ENCODE measurements at regions not wholly inside any gene's neighbourhood (a gene's known extent, or its start where the extent isn't known, plus 50 kb on each side); places are given as distances from the start of the nearest gene placed in this dataset.
"Not testable (repeated sequence)": the region's sequence is repeated elsewhere in the genome, so short reads cannot be mapped to it uniquely, and the experiment has no call there.

- FAIRE-seq = no peak
Measured at GRCh38 chr6:112522587-112522986, 175.5 kb downstream of the RFPL4B start.

GRCh38 chr6:112524071-112524470 lies 176.9 kb downstream of the RFPL4B start:
- no peak for FAIRE-seq

- FAIRE-seq = no peak
Measured at GRCh38 chr6:112525749-112526148, 178.6 kb downstream of the RFPL4B start.

GRCh38 chr6:112526594-112526993 lies 179.5 kb downstream of the RFPL4B start:
- no peak for FAIRE-seq

- FAIRE-seq = not testable (repeated sequence)
Measured at GRCh38 chr6:112528306-112528705, 181.2 kb downstream of the RFPL4B start.

- FAIRE-seq = no peak
Measured at GRCh38 chr6:112535816-112536215, 188.7 kb downstream of the RFPL4B start.

- FAIRE-seq = no peak
Measured at GRCh38 chr6:112539355-112539754, 192.2 kb downstream of the RFPL4B start.

GRCh38 chr6:112541847-112542246 lies 194.7 kb downstream of the RFPL4B start:
- not testable (repeated sequence) for FAIRE-seq

- FAIRE-seq = not testable (repeated sequence)
Measured at GRCh38 chr6:112547321-112548085, 200.4 kb downstream of the RFPL4B start.

GRCh38 chr6:112549749-112550148 lies 202.6 kb downstream of the RFPL4B start:
- peak; percentile 65 for FAIRE-seq

- FAIRE-seq = no peak
Measured at GRCh38 chr6:112557435-112557834, 210.3 kb downstream of the RFPL4B start.

- no peak for FAIRE-seq
Measured at GRCh38 chr6:112557961-112558360, 210.8 kb downstream of the RFPL4B start.

GRCh38 chr6:112560651-112561050 lies 213.5 kb downstream of the RFPL4B start:
- FAIRE-seq = peak; percentile 91

GRCh38 chr6:112562301-112563231 lies 215.4 kb downstream of the RFPL4B start:
- peak; percentile 95 for FAIRE-seq

GRCh38 chr6:112563368-112563767 lies 216.2 kb downstream of the RFPL4B start:
- FAIRE-seq = no peak

- FAIRE-seq = no peak
Measured at GRCh38 chr6:112568066-112568465, 220.9 kb downstream of the RFPL4B start.

- FAIRE-seq = no peak
Measured at GRCh38 chr6:112571488-112572270, 224.5 kb downstream of the RFPL4B start.

GRCh38 chr6:112574190-112574589 lies 227.1 kb downstream of the RFPL4B start:
- FAIRE-seq = no peak

GRCh38 chr6:112575309-112575834 lies 228.2 kb downstream of the RFPL4B start:
- no peak for FAIRE-seq

- no peak for FAIRE-seq
Measured at GRCh38 chr6:112576423-112576822, 229.3 kb downstream of the RFPL4B start.

- FAIRE-seq = no peak
Measured at GRCh38 chr6:112579601-112580000, 232.5 kb downstream of the RFPL4B start.

GRCh38 chr6:112581015-112581414 lies 233.9 kb downstream of the RFPL4B start:
- FAIRE-seq = no peak

- no peak for FAIRE-seq
Measured at GRCh38 chr6:112590326-112590725, 243.2 kb downstream of the RFPL4B start.
